ENCODE measurements at regions not wholly inside any gene's neighbourhood (a gene's known extent, or its start where the extent isn't known, plus 50 kb on each side); places are given as distances from the start of the nearest gene placed in this dataset.

DNA sequence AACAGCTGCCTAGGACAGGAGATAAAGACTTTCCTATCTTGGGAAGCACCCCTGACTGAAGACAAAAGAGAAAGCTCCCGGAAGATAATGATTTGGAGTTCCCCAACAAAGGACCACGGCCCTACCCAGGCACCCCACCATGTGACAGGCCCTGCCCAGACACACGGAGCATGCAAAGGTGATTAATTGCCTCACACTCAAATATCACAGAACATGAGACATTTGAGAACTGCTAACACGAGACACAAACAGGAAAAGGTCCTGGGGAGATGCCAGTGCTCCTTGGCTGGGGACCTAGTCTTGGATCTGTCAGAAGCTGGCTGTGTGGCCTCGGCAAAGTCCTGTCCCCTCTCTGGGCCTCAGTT lies 82.5 kb upstream of the PTPN1 start:
- TF ChIP-seq, protein P1, sequence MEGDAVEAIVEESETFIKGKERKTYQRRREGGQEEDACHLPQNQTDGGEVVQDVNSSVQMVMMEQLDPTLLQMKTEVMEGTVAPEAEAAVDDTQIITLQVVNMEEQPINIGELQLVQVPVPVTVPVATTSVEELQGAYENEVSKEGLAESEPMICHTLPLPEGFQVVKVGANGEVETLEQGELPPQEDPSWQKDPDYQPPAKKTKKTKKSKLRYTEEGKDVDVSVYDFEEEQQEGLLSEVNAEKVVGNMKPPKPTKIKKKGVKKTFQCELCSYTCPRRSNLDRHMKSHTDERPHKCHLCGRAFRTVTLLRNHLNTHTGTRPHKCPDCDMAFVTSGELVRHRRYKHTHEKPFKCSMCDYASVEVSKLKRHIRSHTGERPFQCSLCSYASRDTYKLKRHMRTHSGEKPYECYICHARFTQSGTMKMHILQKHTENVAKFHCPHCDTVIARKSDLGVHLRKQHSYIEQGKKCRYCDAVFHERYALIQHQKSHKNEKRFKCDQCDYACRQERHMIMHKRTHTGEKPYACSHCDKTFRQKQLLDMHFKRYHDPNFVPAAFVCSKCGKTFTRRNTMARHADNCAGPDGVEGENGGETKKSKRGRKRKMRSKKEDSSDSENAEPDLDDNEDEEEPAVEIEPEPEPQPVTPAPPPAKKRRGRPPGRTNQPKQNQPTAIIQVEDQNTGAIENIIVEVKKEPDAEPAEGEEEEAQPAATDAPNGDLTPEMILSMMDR (IDR thresholded peaks at IDR 0.05; ENCODE audit: insufficient read depth, low read length, poor library complexity, severe bottlenecking), result no peak
- no peak for TF ChIP-seq EZH2phosphoT487 (conservative IDR thresholded peaks at IDR 0.05; ENCODE audit: low read length)

Data from SU-DHL-6 (cell line).